GM18868 (cell line): ENCODE measurements at regions not wholly inside any gene's neighbourhood (a gene's known extent, or its start where the extent isn't known, plus 50 kb on each side); places are given as distances from the start of the nearest gene placed in this dataset.
"Not testable (repeated sequence)": the region's sequence is repeated elsewhere in the genome, so short reads cannot be mapped to it uniquely, and the experiment has no call there.

ENCODE experiments used
- ATAC-seq: cut with Tn5 transposase; IDR thresholded peaks from one replicate; pipeline ENCODE4 v1.9.1; 2021; ENCODE audit warnings: mild to moderate bottlenecking, moderate library complexity; ENCODE audit not compliant: unreplicated experiment

GRCh38 chr5:19258686-19259085 is 729.3 kb downstream of the CDH18 start:
- ATAC-seq = no peak

GRCh38 chr5:19261879-19262278 is 726.1 kb downstream of the CDH18 start:
- ATAC-seq = no peak

GRCh38 chr5:19264821-19265220 is 723.2 kb downstream of the CDH18 start:
- ATAC-seq = no peak

GRCh38 chr5:19266791-19267190 is 721.2 kb downstream of the CDH18 start:
- no peak for ATAC-seq

- ATAC-seq = no peak
These were observed 717.8 kb downstream of the CDH18 start for GRCh38 chr5:19270153-19270552.

GRCh38 chr5:19274578-19274977 is 713.4 kb downstream of the CDH18 start:
- ATAC-seq = no peak

- ATAC-seq = no peak
These were observed 702.7 kb downstream of the CDH18 start for GRCh38 chr5:19285286-19285685.

- ATAC-seq = not testable (repeated sequence)
These were observed 700.3 kb downstream of the CDH18 start for GRCh38 chr5:19287548-19288277.

GRCh38 chr5:19288311-19288710 is 699.7 kb downstream of the CDH18 start:
- not testable (repeated sequence) for ATAC-seq

- no peak for ATAC-seq
These were observed 690.1 kb downstream of the CDH18 start for GRCh38 chr5:19297934-19298333.

- ATAC-seq = no peak
These were observed 686.7 kb downstream of the CDH18 start for GRCh38 chr5:19301271-19301670.

- no peak for ATAC-seq
These were observed 673.2 kb downstream of the CDH18 start for GRCh38 chr5:19314840-19315239.

- no peak for ATAC-seq
These were observed 668.7 kb downstream of the CDH18 start for GRCh38 chr5:19319252-19319651.

- peak; percentile 61 for ATAC-seq
These were observed 665.1 kb downstream of the CDH18 start for GRCh38 chr5:19322716-19323485.

GRCh38 chr5:19334278-19334677 is 653.7 kb downstream of the CDH18 start:
- no peak for ATAC-seq

GRCh38 chr5:19342942-19343341 is 645.1 kb downstream of the CDH18 start:
- ATAC-seq = no peak

- ATAC-seq = no peak
These were observed 635.9 kb downstream of the CDH18 start for GRCh38 chr5:19352120-19352519.

GRCh38 chr5:19369048-19369447 is 619.0 kb downstream of the CDH18 start:
- ATAC-seq = no peak

- no peak for ATAC-seq
These were observed 618.4 kb downstream of the CDH18 start for GRCh38 chr5:19369561-19369960.

- ATAC-seq = no peak
These were observed 617.2 kb downstream of the CDH18 start for GRCh38 chr5:19370655-19371386.

GRCh38 chr5:19388391-19388790 is 599.6 kb downstream of the CDH18 start:
- ATAC-seq = no peak

- ATAC-seq = no peak
These were observed 587.0 kb downstream of the CDH18 start for GRCh38 chr5:19401032-19401431.
